GM23338 (cell line): ENCODE measurements at regions not wholly inside any gene's neighbourhood (a gene's known extent, or its start where the extent isn't known, plus 50 kb on each side); places are given as distances from the start of the nearest gene placed in this dataset.

ENCODE experiments used
- ATAC-seq: fragments of 200-7000 bp; cut with Tn5 transposase; 3 replicates; pipeline ENCODE4 v1.9.1; 2020
- DNase-seq: peaks from one replicate; pipeline ENCODE4 v3.0.0-alpha.2; 2015; ENCODE audit warnings: low spot score
- H2AFZ ChIP-seq: fragments of 200-600 bp; sonication (generic); 2 replicates; pipeline ENCODE4 v1.8.0; 2016; ENCODE audit warnings: antibody characterized with exemption, mild to moderate bottlenecking, moderate library complexity
- H3F3A ChIP-seq: fragments of 200-600 bp; sonication (generic); replicated peaks from 2 replicates; pipeline ENCODE4 v1.8.0; 2017; ENCODE audit warnings: antibody characterized with exemption, mixed run types, low read depth
- H3K27ac ChIP-seq: fragments of 200-600 bp; sonication (generic); 2 replicates; pipeline ENCODE4 v1.6.1; 2016; ENCODE audit warnings: low read depth
- H3K27me3 ChIP-seq: fragments of 200-600 bp; sonication (generic); 2 replicates; pipeline ENCODE4 v1.8.0; 2016; ENCODE audit warnings: mild to moderate bottlenecking, mixed run types, moderate library complexity; ENCODE audit not compliant: insufficient read depth
- H3K36me3 ChIP-seq: fragments of 200-600 bp; sonication (generic); 2 replicates; pipeline ENCODE4 v1.8.0; 2016; ENCODE audit warnings: mild to moderate bottlenecking; ENCODE audit not compliant: insufficient read depth
- H3K4me1 ChIP-seq: fragments of 200-600 bp; sonication (generic); 2 replicates; pipeline ENCODE4 v1.8.0; 2016; ENCODE audit warnings: mild to moderate bottlenecking, moderate library complexity; ENCODE audit not compliant: insufficient read depth
- H3K4me2 ChIP-seq: fragments of 200-600 bp; sonication (generic); 2 replicates; pipeline ENCODE4 v1.7.1; 2017; ENCODE audit warnings: mixed run types
- H3K4me3 ChIP-seq: fragments of 200-600 bp; sonication (generic); 2 replicates; pipeline ENCODE4 v1.6.1; 2016; ENCODE audit warnings: mixed run types
- H3K79me2 ChIP-seq: fragments of 200-600 bp; sonication (generic); replicated peaks from 2 replicates; pipeline ENCODE4 v1.8.0; 2017; ENCODE audit warnings: mild to moderate bottlenecking; ENCODE audit not compliant: insufficient read depth
- H3K9me2 ChIP-seq: fragments of 200-600 bp; sonication (generic); 2 replicates; pipeline ENCODE4 v1.8.0; 2017; ENCODE audit not compliant: insufficient read depth
- H4K20me1 ChIP-seq: fragments of 200-600 bp; sonication (generic); replicated peaks from 2 replicates; pipeline ENCODE4 v1.8.0; 2017; ENCODE audit warnings: mild to moderate bottlenecking; ENCODE audit not compliant: insufficient read depth
- H3K27ac Mint-ChIP-seq: 2 replicates; pipeline ENCODE4 v1.8.0; 2020; ENCODE audit warnings: inconsistent platforms, mild to moderate bottlenecking, moderate library complexity, mixed read lengths
- H3K27me3 Mint-ChIP-seq: 3 replicates; pipeline ENCODE4 v1.8.0; 2022; ENCODE audit warnings: low read depth, mild to moderate bottlenecking, moderate library complexity, mixed read lengths, inconsistent platforms; ENCODE audit not compliant: insufficient read depth, poor library complexity
- H3K36me3 Mint-ChIP-seq: 3 replicates; pipeline ENCODE4 v1.8.0; 2021; ENCODE audit warnings: low read depth, mild to moderate bottlenecking, inconsistent platforms, moderate library complexity, mixed read lengths
- H3K4me1 Mint-ChIP-seq: 3 replicates; pipeline ENCODE4 v1.8.0; 2020; ENCODE audit warnings: mild to moderate bottlenecking, inconsistent platforms, mixed read lengths
- H3K4me3 Mint-ChIP-seq: 3 replicates; pipeline ENCODE4 v1.8.0; 2021; ENCODE audit warnings: moderate library complexity, mild to moderate bottlenecking, inconsistent platforms, mixed read lengths
- H3K9me3 Mint-ChIP-seq: 3 replicates; pipeline ENCODE4 v1.8.0; 2020; ENCODE audit warnings: moderate library complexity, mild to moderate bottlenecking, inconsistent platforms, mixed read lengths
- CREB1 ChIP-seq: fragments of 250-450 bp; sonication (Bioruptor Pico); IDR thresholded peaks from 2 replicates; pipeline ENCODE4 v1.5.0; 2020; ENCODE audit warnings: low read depth, mild to moderate bottlenecking, moderate library complexity
- ETS1 ChIP-seq: IDR thresholded peaks from 2 replicates; pipeline ENCODE4 v1.6.1; 2016; ENCODE audit warnings: antibody characterized with exemption
- EZH2phosphoT487 ChIP-seq: fragments of 200-600 bp; sonication (generic); IDR thresholded peaks from one replicate; pipeline ENCODE4 v1.8.1; 2018; ENCODE audit warnings: antibody characterized with exemption; ENCODE audit not compliant: unreplicated experiment
- NANOG ChIP-seq: IDR thresholded peaks from 2 replicates; pipeline ENCODE4 v1.6.1; 2016; ENCODE audit warnings: antibody characterized with exemption, borderline replicate concordance
- POLR2AphosphoS5 ChIP-seq: IDR thresholded peaks from 2 replicates; pipeline ENCODE4 v1.6.1; 2016; ENCODE audit warnings: antibody characterized with exemption, low read depth
- STAT1 ChIP-seq: IDR thresholded peaks from one replicate; pipeline ENCODE4 v1.6.1; 2016; ENCODE audit warnings: antibody characterized with exemption; ENCODE audit not compliant: unreplicated experiment
- ZNF114 ChIP-seq: fragments of 250-450 bp; sonication (Bioruptor Pico); IDR thresholded peaks from 2 replicates; pipeline ENCODE4 v1.5.0; 2020; ENCODE audit warnings: mild to moderate bottlenecking, moderate library complexity
- ZNF331 ChIP-seq: fragments of 250-450 bp; sonication (Bioruptor Pico); IDR thresholded peaks from 2 replicates; pipeline ENCODE4 v1.5.0; 2020; ENCODE audit warnings: low read depth, mild to moderate bottlenecking, moderate library complexity
- ZNF462 ChIP-seq: fragments of 250-450 bp; sonication (Bioruptor Pico); IDR thresholded peaks from 2 replicates; pipeline ENCODE4 v1.5.0; 2020; ENCODE audit warnings: mild to moderate bottlenecking, moderate library complexity

DNA sequence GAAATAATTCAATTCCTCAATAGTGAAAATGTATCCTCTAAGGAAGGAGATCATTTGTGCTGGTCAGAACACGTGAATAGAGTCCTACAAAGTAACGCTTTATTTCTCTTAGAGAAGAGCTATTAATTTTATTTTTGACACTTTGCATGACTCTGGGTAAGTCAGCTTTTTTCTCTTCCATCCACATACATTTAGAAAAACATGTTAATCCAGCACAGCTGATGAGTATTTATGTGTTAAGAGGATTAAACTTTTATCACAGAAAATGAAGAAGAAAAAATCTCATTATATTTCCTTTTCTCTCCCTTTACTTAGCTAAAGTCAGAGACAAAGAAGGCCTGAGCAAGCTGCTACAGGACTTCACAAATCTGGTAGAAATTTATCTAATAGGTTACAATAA, 649.5 kb upstream of the CCDC179 start:
- H3F3A ChIP-seq = no peaks in the 10 kb centered on the region
- Mint-ChIP-seq H3K4me3 (no peak overlapping the region), H3K4me1 (no peaks in the 10 kb centered on the region), H3K9me3 (no peaks in the 10 kb centered on the region), H3K36me3 (no peaks in the 10 kb centered on the region), H3K27ac (no peak overlapping the region), H3K27me3 (peaks cover 3% of the 10 kb centered on the region)
- TF ChIP-seq ZNF114 (CRISPR knock-in tag) = no peak
- TF ChIP-seq ZNF331 (CRISPR knock-in tag) = no peak
- TF ChIP-seq ZNF462 (CRISPR knock-in tag) = no peak
- TF ChIP-seq EZH2phosphoT487 = no peak
- no peak for TF ChIP-seq NANOG
- no peak for TF ChIP-seq STAT1
- no peak for TF ChIP-seq CREB1
- no peak for TF ChIP-seq POLR2AphosphoS5
- no peak for TF ChIP-seq ETS1
- no peak for DNase-seq
- H3K9me2 ChIP-seq = no peaks in the 10 kb centered on the region
- H4K20me1 ChIP-seq = no peaks in the 10 kb centered on the region
- H3K27me3 ChIP-seq = no peaks in the 10 kb centered on the region
- H3K4me3 ChIP-seq = no peak overlapping the region
- ATAC-seq = no peak
- H3K79me2 ChIP-seq = no peaks in the 10 kb centered on the region
- no peak overlapping the region for H3K4me2 ChIP-seq
- no peaks in the 10 kb centered on the region for H3K36me3 ChIP-seq
- H2AFZ ChIP-seq = no peak overlapping the region
- H3K27ac ChIP-seq = no peak overlapping the region
- H3K4me1 ChIP-seq = no peaks in the 10 kb centered on the region; the same call in 1 of the 2 replicates
